ENCODE measurements at regions not wholly inside any gene's neighbourhood (a gene's known extent, or its start where the extent isn't known, plus 50 kb on each side); places are given as distances from the start of the nearest gene placed in this dataset.

- peak; percentile 78 for DNase-seq (ENCODE audit: low read depth)
Measured at GRCh38 chr12:115176741-115177400, 492.9 kb upstream of the TBX3 start.

DNA sequence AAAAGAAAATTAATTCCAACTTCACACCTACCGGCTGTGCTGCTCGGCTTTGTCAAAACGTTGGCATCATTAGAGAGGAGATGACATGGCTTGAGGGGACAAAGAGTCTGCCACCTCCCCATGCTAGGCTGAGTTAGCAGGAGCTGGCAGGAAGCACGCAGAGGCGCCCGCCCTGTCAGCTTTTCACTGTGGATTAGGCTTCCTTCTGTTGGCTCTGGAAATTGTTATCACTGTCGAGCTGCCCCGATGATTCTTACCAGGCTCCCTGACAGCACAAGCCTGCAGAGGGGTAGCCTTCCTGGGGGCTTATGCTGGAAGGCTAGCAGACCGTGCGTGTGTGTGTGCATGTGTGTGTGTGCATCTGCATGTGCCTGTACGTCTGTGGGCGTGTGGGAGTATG is 490.9 kb upstream of the TBX3 start:
- no peak for DNase-seq (ENCODE audit: low read depth)

DNA sequence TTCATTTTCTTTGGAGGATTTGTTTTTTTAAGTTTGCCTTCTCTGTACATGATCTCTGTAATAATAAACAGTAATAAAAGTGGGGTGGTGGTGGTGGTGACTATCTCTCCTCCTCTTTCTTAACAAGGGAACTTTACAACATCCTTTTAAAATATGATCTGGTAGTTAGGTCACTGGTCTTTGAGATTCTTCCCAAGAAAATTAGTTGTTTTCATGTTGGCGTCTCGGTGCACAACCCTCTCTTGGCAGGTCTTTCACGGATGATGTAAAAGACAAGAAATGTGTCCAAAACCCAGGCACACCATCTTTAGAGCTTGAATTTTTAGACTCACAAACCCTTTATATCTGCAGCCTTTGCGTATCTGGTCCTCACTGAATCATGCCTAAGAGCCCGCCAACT is 488.5 kb upstream of the TBX3 start:
- DNase-seq (ENCODE audit: low read depth): peak; percentile 98

DNA sequence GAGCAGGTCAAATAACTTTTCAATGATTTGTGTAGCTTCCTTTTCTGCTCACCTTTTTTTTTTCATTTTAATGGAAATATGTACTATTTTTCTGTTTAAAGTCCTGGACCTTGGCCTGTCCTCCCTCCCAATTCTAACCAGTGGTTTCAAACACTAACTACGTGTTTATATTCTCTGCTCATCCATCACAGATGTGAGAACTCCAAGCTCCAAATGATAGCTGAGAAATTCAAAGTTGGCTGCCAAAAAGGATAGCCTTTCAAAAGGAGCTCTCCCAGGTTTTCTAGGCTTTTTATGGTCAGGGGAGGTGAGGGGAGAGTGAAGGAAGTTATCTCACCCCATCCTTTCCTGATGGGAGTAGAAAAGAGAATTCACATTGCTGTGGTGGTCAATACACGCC is 486.0 kb upstream of the TBX3 start:
- DNase-seq (ENCODE audit: low read depth): no peak

DNA sequence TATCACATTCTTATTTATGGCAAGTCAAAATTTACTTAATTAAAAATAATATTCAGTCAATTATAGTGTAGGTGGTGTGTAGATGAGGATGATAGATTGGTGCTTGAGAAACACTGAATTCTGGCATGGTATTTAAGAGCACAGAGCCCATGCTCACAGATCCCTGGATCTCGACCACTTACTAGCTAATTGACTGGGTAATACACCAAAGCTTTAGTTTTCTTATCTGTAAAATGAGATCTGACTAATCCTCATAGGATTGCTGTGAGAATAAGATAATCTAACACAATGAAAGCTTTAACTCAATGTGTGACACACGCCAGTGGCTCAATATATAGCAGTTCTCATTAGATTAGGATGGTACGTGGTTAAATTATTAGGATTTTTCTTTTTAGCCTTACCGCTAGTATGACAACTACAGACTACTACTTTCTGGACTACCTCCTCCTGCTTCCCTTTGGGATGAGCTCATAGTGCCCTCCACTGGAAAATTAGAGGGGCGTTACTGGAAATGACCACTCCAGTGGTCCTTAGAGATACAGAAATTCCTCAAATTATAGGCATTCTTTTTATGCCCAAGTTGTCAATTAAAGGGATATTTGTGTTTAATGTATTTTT is 482.8 kb upstream of the TBX3 start:
- peak; percentile 75 for DNase-seq (ENCODE audit: low read depth)

GRCh38 chr12:115163710-115164109 is 479.7 kb upstream of the TBX3 start:
- no peak for DNase-seq (ENCODE audit: low read depth)

- no peak for DNase-seq (ENCODE audit: low read depth)
Measured at GRCh38 chr12:115160271-115161128, 476.5 kb upstream of the TBX3 start.

- no peak for DNase-seq (ENCODE audit: low read depth)
Measured at GRCh38 chr12:115158816-115159215, 474.8 kb upstream of the TBX3 start.

- DNase-seq (ENCODE audit: low read depth): peak; percentile 98
Measured at GRCh38 chr12:115155665-115156645, 472.0 kb upstream of the TBX3 start.

- DNase-seq (ENCODE audit: low read depth): peak; percentile 97
Measured at GRCh38 chr12:115149685-115150378, 465.9 kb upstream of the TBX3 start.

GRCh38 chr12:115149279-115149678 is 465.3 kb upstream of the TBX3 start:
- DNase-seq (ENCODE audit: low read depth): no peak

GRCh38 chr12:115147916-115148315 is 463.9 kb upstream of the TBX3 start:
- peak; percentile 80 for DNase-seq (ENCODE audit: low read depth)

GRCh38 chr12:115146453-115146852 is 462.5 kb upstream of the TBX3 start:
- DNase-seq (ENCODE audit: low read depth): no peak

DNA sequence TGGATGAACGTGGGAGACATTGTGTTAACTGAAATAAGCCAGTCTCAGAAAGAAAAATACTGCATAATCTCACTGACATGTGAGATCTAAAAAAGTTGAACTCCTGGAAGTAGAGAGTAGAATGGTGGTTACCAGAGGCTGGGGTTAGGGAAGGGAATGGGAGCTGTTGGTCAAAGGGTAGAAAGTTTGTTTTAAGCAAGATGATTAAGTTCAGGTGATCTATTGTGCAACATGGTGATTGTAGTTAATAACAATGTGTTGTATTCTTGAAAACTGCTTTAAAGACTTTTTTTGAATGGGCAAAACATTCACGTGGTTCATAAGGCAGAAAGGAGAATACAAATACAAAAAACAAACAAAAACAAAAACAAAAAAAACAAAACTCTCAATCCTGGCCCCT is 460.4 kb upstream of the TBX3 start:
- no peak for DNase-seq (ENCODE audit: low read depth)

- no peak for DNase-seq (ENCODE audit: low read depth)
Measured at GRCh38 chr12:115140981-115141655, 457.1 kb upstream of the TBX3 start.

DNA sequence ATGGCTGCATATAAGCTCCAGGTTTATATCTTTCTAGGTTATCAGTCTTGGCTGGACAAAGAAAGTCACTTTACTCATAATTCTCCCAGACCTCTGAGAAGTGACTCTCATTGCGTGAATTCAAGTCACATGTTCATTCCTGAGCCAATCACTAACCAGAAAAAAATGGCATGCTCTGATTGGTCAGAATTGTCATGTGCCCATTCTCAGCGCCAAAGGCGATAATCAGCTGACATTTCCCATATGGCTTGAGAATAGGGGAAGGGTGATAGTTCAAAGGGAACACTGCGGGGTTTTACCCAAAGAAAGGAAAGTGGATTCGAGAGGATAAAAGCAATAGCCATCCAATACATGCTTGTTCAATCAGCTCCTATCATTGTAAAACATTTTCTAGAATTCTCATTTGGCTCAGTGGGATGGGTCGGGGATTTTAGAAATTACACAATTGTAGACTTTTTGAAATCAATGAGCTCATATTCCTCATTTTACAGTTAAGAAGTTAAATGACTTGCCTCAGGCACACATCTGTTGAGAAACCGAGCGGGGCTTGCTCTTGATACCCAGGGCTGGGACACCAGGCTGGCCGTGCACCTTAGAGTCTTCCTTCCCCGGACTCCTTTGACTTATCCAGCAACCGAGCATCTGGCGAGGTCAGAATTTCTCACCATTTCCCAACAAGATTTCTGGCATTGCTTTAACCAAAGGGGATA is 454.0 kb upstream of the TBX3 start:
- no peak for DNase-seq (ENCODE audit: low read depth)

DNA sequence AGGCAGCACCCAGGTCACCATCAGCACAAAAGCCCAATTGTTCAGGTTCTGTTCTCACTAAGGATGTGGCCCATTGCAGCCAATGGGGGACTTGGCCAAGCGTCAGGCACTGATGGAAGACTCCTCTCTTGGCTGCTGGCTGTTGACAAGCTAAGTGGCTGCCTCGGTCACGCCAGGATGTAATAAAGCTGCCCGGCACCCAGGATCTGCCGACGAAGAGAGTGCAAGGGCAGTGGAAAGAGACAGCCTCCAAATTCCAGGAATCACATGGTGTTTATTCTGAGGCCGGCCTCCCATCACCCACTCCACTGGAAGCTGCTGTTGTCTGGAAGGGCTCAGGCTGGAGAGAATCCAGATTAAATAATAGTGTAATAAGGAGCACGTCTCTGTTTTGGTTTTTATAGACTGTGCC is 451.8 kb upstream of the TBX3 start:
- DNase-seq (ENCODE audit: low read depth): peak; percentile 97

DNA sequence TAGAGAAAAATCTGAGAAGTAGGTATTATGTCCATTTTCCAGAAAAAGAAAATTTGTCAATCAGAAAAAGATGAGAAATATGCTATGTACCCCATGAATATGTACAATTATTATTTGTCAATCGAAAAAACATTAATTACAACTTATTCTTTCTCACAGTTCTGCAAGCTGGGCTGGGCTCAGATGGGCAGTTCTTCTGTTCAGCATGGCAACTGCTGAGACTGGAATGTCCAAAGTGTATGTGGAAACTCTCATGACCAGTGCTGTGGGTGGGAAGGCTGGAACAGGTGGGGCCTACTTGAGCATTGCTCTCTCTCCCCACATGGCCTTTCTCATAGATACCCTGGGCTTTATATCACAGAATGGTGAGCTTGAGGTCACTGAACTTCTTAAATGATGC is 450.3 kb upstream of the TBX3 start:
- no peak for DNase-seq (ENCODE audit: low read depth)

- no peak for DNase-seq (ENCODE audit: low read depth)
Measured at GRCh38 chr12:115132905-115133304, 448.9 kb upstream of the TBX3 start.

DNA sequence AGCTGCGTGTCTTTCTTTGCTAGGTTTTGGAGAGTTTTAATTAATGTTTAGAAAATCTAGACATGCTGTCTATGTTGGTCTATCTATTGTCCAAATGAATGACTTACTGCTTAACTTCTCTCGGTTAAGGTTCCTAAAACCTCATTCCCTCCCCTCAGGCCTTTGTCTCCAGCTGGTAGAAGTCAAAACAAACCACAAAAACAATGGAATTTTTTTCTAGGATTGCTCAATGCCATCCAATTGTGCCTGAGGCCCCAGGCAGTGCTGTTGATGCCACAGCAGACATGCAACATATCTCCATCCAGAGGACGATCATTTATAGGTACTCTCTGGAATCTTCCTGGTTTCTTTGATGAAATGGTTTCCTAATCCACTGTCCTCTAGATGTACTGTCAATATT is 448.2 kb upstream of the TBX3 start:
- DNase-seq (ENCODE audit: low read depth): peak; percentile 89

Data from EH (cell line).